GM18502 (cell line): ENCODE measurements at regions not wholly inside any gene's neighbourhood (a gene's known extent, or its start where the extent isn't known, plus 50 kb on each side); places are given as distances from the start of the nearest gene placed in this dataset.
"Not testable (repeated sequence)": the region's sequence is repeated elsewhere in the genome, so short reads cannot be mapped to it uniquely, and the experiment has no call there.

Source experiments
- ATAC-seq: cut with Tn5 transposase; IDR thresholded peaks from one replicate; pipeline ENCODE4 v1.9.1; 2021; ENCODE audit warnings: mild to moderate bottlenecking; ENCODE audit not compliant: unreplicated experiment, poor library complexity

- no peak for ATAC-seq
Measured at GRCh38 chr2:62412347-62412742, 93.7 kb downstream of the TMEM17 start.

- ATAC-seq = no peak
Measured at GRCh38 chr2:62410926-62411456, 95.0 kb downstream of the TMEM17 start.

DNA sequence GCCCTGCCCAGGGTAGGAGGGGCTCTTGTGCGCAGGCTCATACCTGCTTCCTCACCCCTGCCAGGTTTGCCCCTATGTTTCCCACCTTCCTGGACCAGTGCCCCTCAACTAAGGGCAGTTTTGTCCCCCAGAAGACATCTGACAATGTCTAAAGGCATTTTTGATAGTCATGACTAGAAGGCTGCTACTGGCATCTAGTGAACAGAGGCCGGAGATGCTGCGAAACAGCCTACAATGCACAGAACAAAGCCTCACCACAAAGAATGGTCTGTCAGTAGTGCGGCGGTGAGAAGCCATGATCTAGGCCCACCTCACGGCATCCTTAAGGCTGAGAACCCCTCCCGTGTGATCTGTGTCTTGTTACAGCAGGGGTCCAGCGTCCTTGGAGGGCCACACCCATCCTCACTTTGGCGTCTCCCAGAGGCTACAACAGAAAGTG, 96.0 kb downstream of the TMEM17 start:
- no peak for ATAC-seq

GRCh38 chr2:62409442-62409841, 96.6 kb downstream of the TMEM17 start:
- no peak for ATAC-seq

GRCh38 chr2:62408241-62408677, 97.7 kb downstream of the TMEM17 start:
- no peak for ATAC-seq

- no peak for ATAC-seq
Measured at GRCh38 chr2:62407838-62408237, 98.2 kb downstream of the TMEM17 start.

DNA sequence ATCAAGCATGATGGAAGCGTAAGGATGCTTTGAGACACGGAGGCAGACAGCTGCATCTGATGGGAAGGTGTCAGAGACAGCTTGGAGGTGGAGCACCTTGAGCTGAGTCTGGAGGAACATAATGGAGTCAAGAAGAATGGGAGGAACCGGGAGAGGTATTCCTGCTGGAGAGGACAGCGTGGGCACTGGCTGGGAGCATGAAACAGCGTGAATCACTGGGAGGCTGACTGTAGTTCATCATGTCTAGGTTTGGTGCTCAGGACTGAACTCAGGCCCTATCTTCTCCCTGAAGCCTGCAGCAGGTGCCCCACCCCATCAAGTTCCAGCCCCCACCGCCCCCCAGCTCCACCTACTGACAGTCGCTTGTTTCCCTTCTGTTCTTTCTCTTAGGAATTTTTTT, 98.6 kb downstream of the TMEM17 start:
- ATAC-seq = no peak

- ATAC-seq = no peak
Measured at GRCh38 chr2:62406573-62407043, 99.4 kb downstream of the TMEM17 start.

- no peak for ATAC-seq
Measured at GRCh38 chr2:62404913-62405312, 101.1 kb downstream of the TMEM17 start.

- ATAC-seq = no peak
Measured at GRCh38 chr2:62402156-62402555, 103.8 kb downstream of the TMEM17 start.

- no peak for ATAC-seq
Measured at GRCh38 chr2:62398356-62398755, 107.6 kb downstream of the TMEM17 start.

DNA sequence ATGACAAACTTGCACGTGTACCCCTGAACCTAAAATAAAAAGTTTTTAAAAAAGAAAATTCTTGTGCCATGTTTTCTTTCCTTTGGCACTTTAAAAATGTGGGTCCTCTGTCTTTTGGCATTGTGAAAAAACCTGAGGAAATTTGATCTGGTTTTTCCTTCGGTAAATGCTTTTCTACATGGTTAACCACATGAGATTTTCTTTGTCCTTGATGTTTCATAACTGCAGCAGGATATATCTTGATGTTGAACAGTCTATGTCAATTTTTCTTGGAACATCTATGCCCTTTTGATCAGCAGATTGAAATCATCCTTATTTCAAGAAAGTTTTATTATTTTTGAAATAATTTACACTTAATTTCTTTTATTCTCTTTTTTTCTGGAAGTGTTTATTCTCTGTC, 109.1 kb downstream of the TMEM17 start:
- no peak for ATAC-seq

GRCh38 chr2:62393293-62393692, 112.7 kb downstream of the TMEM17 start:
- no peak for ATAC-seq

DNA sequence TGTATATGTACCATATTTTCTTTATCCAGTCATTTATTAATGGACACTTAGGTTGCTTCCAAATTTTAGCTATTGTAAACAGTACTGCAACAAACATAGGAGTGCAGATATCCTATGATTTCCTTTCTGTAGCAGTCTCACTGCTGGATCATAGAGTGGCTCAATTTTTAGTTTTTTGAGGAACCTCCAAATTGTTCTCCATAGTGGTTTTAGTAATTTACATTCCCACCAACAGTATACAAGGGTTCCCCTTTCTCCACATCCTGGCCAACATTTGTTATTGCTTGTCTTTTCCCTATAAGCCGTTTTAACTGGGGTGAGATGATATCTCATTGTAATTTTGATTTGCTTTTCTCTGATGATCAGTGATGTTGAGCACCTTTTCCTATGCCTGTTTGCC, 114.3 kb downstream of the TMEM17 start:
- ATAC-seq = no peak

DNA sequence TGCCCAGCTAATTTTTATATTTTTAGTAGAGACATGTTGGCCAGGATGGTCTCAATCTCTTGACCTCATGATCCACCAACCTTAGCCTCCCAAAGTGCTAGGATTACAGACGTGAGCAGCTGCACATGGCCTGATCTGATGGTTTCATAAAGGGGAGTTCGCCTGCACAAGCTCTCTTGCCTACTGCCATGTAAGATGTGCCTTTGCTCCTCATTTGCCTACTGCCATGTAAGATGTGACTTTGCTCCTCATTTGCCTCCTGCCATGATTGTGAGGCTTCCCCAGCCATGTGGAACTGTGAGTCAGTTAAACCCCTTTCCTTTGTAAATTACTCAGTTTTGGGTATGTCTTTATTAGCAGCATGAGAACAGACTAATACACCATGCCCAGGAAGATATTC, 119.6 kb downstream of the TMEM17 start:
- ATAC-seq = not testable (repeated sequence)

DNA sequence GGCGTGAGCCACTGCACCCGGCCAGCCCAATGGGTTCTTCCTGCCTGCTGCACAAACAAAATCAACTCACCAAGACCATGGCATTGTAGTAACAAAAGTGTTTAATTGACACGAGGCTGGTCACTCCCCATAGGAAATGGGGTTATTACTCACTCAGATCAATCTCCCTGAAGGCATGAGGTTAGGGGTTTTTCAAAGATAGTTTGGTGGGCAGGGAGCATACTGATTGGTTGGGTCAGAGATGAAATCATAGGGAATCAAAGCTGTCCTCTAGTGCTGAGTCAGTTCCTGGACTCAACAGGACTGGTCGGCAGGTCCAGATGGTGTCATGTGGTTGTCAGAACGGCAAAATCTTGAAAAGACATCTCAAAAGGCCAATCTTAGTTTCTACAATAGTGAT, 122.1 kb downstream of the TMEM17 start:
- no peak for ATAC-seq

GRCh38 chr2:62382757-62383156, 123.2 kb downstream of the TMEM17 start:
- ATAC-seq = no peak

- no peak for ATAC-seq
Measured at GRCh38 chr2:62382122-62382521, 123.9 kb downstream of the TMEM17 start.

DNA sequence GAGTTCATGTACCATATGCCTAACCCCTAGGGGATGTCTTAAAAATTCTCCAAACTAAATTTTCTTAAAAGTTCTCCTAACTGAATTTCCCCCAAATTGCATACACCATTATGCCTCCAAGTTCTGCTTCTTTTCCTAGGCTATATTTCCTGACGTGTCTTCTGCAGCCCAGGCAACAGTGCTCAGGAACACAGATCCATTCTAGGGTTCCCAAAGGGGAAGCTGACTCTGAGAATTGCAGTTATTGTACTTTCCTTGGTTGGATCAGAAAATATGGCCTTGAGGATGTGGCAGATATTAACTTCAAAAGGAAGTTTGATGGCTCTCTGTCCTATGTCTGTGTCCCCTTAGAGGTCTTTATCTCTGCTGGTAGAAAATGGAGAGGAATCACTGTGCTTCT, 124.3 kb downstream of the TMEM17 start:
- no peak for ATAC-seq

- no peak for ATAC-seq
Measured at GRCh38 chr2:62379566-62379965, 126.4 kb downstream of the TMEM17 start.

GRCh38 chr2:62375113-62375420, 130.9 kb downstream of the TMEM17 start:
- ATAC-seq = no peak

- ATAC-seq = no peak
Measured at GRCh38 chr2:62374301-62375112, 131.5 kb downstream of the TMEM17 start.
